Naive thymus-derived CD4-positive, alpha-beta T cell (primary cell): ENCODE measurements at regions not wholly inside any gene's neighbourhood (a gene's known extent, or its start where the extent isn't known, plus 50 kb on each side); places are given as distances from the start of the nearest gene placed in this dataset.
"Not testable (repeated sequence)": the region's sequence is repeated elsewhere in the genome, so short reads cannot be mapped to it uniquely, and the experiment has no call there.

ENCODE experiments used
- ATAC-seq: fragments of 150-1000 bp; cut with Tn5 transposase; 2 replicates; pipeline ENCODE4 v1.10.0; 2021; ENCODE audit warnings: mild to moderate bottlenecking, moderate library complexity
- CTCF ChIA-PET: fragments of 350-600 bp; sonication (Branson Sonifier 250); formaldehyde crosslinking; loops from one replicate; lab custom pipeline; 2021; ENCODE audit warnings: antibody characterized with exemption; lab: Charles Lee
- POLR2A ChIA-PET: fragments of 350-600 bp; sonication (Branson Sonifier 250); formaldehyde crosslinking; loops from one replicate; lab custom pipeline; 2021; ENCODE audit warnings: antibody characterized with exemption, inconsistent platforms; lab: Charles Lee
- DNase-seq, 9 donors: peaks; one replicate each; pipeline versions ENCODE4 v3.0.0 to v3.0.0-alpha.2; 2020 to 2022; ENCODE audit warnings: mixed read lengths in 1 of 9
- H3K27ac ChIP-seq: one replicate; pipeline ENCODE4 v1.7.0; 2013; ENCODE audit warnings: mild to moderate bottlenecking, low read depth, low read length, moderate library complexity
- H3K27me3 ChIP-seq, 2 donors: one replicate each; pipeline ENCODE4 v1.7.0; 2013; ENCODE audit warnings: low read length in 2 of 2, mild to moderate bottlenecking in 2 of 2, moderate library complexity in 2 of 2; ENCODE audit not compliant: control insufficient read depth in 2 of 2, insufficient read depth in 2 of 2
- H3K36me3 ChIP-seq, 3 experiments: 1 replicate in 2 of 3; 2 replicates in 1 of 3; pipeline ENCODE4 v1.7.0; 2013; ENCODE audit warnings: low read length in 3 of 3, mild to moderate bottlenecking in 3 of 3, moderate library complexity in 1 of 3; ENCODE audit not compliant: insufficient read depth in 3 of 3, control insufficient read depth in 2 of 3
- H3K4me1 ChIP-seq, 2 donors: one replicate each; pipeline ENCODE4 v1.7.0; 2013; ENCODE audit warnings: low read length in 2 of 2, mild to moderate bottlenecking in 2 of 2, moderate library complexity in 1 of 2; ENCODE audit not compliant: control insufficient read depth in 2 of 2, insufficient read depth in 2 of 2
- H3K4me3 ChIP-seq: 2 replicates; pipeline ENCODE4 v1.7.0; 2013; ENCODE audit warnings: mild to moderate bottlenecking, low read length
- H3K9me3 ChIP-seq, 3 experiments: 1 replicate in 2 of 3; 2 replicates in 1 of 3; pipeline ENCODE4 v1.7.0; 2013; ENCODE audit warnings: low read length in 3 of 3; ENCODE audit not compliant: control insufficient read depth in 2 of 3
- H3K27ac Mint-ChIP-seq, 9 donors: one replicate each; pipeline ENCODE4 v1.8.0; 2020 to 2022; ENCODE audit warnings: mixed read lengths in 9 of 9, mild to moderate bottlenecking in 8 of 9, moderate library complexity in 5 of 9, inconsistent platforms in 2 of 9
- H3K27me3 Mint-ChIP-seq, 5 donors: one replicate each; pipeline ENCODE4 v1.8.0; 2021 to 2022; ENCODE audit warnings: mixed read lengths in 5 of 5, mild to moderate bottlenecking in 1 of 5
- H3K36me3 Mint-ChIP-seq, 5 donors: one replicate each; pipeline ENCODE4 v1.8.0; 2020 to 2022; ENCODE audit warnings: mixed read lengths in 5 of 5, mild to moderate bottlenecking in 3 of 5, inconsistent platforms in 1 of 5
- H3K4me1 Mint-ChIP-seq, 7 donors: one replicate each; pipeline ENCODE4 v1.8.0; 2020 to 2022; ENCODE audit warnings: mixed read lengths in 7 of 7, mild to moderate bottlenecking in 3 of 7, inconsistent platforms in 1 of 7
- H3K4me3 Mint-ChIP-seq, 10 donors: one replicate each; pipeline ENCODE4 v1.8.0; 2020 to 2022; ENCODE audit warnings: mild to moderate bottlenecking in 10 of 10, mixed read lengths in 10 of 10, moderate library complexity in 6 of 10, inconsistent platforms in 2 of 10
- H3K9me3 Mint-ChIP-seq, 11 donors: one replicate each; pipeline ENCODE4 v1.8.0; 2020 to 2022; ENCODE audit warnings: mixed read lengths in 11 of 11, mild to moderate bottlenecking in 4 of 11, inconsistent platforms in 1 of 11, moderate library complexity in 1 of 11
- intact Hi-C, 2 donors: fragments of 100-400 bp; cut with micrococcal nuclease; formaldehyde crosslinking; loops; one replicate each; pipeline ENCODE4 v1.15.1; 2023

- CTCF ChIA-PET = no interaction called here
- Mint-ChIP-seq H3K9me3 (no peaks in the 10 kb centered on the region), H3K27ac (no peak overlapping the region), H3K27me3 (peaks cover 0 to 17% (median 3%) of the 10 kb centered on the region in 5 donors), H3K36me3 (no peaks in the 10 kb centered on the region), H3K4me3 (no peak overlapping the region), H3K4me1 (no peaks in the 10 kb centered on the region)
- Histone ChIP-seq H3K36me3 (no peaks in the 10 kb centered on the region), H3K27ac (no peak overlapping the region), H3K27me3 (no peaks in the 10 kb centered on the region), H3K9me3 (no peaks in the 10 kb centered on the region), H3K4me1 (no peaks in the 10 kb centered on the region), H3K4me3 (no peak overlapping the region)
- intact Hi-C loops = no loop called here
- DNase-seq = no peak
- POLR2A ChIA-PET = no interaction called here
- no peak for ATAC-seq
Observed at GRCh38 chr3:193165431-193166120, 75.4 kb upstream of the PLAAT1 start.

- H3K4me1 ChIP-seq = no peaks in the 10 kb centered on the region
- CTCF ChIA-PET = no interaction called here
- no peak for ATAC-seq
- H3K27ac ChIP-seq = no peak overlapping the region
- H3K36me3 ChIP-seq = no peaks in the 10 kb centered on the region
- peaks cover 0 to 2% (median 0%) of the 10 kb centered on the region in 11 donors for H3K9me3 Mint-ChIP-seq
- H3K4me1 Mint-ChIP-seq = no peaks in the 10 kb centered on the region
- no peaks in the 10 kb centered on the region for H3K9me3 ChIP-seq
- H3K27me3 ChIP-seq = no peaks in the 10 kb centered on the region
- H3K27me3 Mint-ChIP-seq = peaks cover 0 to 23% (median 0%) of the 10 kb centered on the region in 5 donors
- no peak overlapping the region for H3K27ac Mint-ChIP-seq
- no peaks in the 10 kb centered on the region for H3K36me3 Mint-ChIP-seq
- POLR2A ChIA-PET = no interaction called here
- intact Hi-C loops = no loop called here
- no peak for DNase-seq
- no peak overlapping the region for H3K4me3 ChIP-seq
- H3K4me3 Mint-ChIP-seq = no peak overlapping the region
Observed at GRCh38 chr3:193168931-193169330, 72.1 kb upstream of the PLAAT1 start.

- H3K27me3 Mint-ChIP-seq = peaks cover 2 to 17% (median 8%) of the 10 kb centered on the region in 5 donors
- peaks cover 0 to 2% (median 0%) of the 10 kb centered on the region in 11 donors for H3K9me3 Mint-ChIP-seq
- no peak overlapping the region for H3K4me3 ChIP-seq
- no peak overlapping the region for H3K27ac ChIP-seq
- ATAC-seq (no peak), DNase-seq (no peak)
- H3K36me3 ChIP-seq = no peaks in the 10 kb centered on the region
- no peaks in the 10 kb centered on the region for H3K36me3 Mint-ChIP-seq
- H3K27me3 ChIP-seq = no peaks in the 10 kb centered on the region
- H3K27ac Mint-ChIP-seq = no peak overlapping the region
- intact Hi-C loops = no loop called here
- H3K4me1 Mint-ChIP-seq = no peaks in the 10 kb centered on the region
- no peak overlapping the region for H3K4me3 Mint-ChIP-seq
- H3K4me1 ChIP-seq = no peaks in the 10 kb centered on the region
- H3K9me3 ChIP-seq = no peaks in the 10 kb centered on the region
- CTCF ChIA-PET = no interaction called here
- POLR2A ChIA-PET = no interaction called here
Observed at GRCh38 chr3:193174140-193174539, 66.9 kb upstream of the PLAAT1 start.

- intact Hi-C loops, H3K4me1 Mint-ChIP-seq, ATAC-seq, H3K27ac ChIP-seq, H3K27me3 ChIP-seq, H3K27ac Mint-ChIP-seq, DNase-seq, H3K4me1 ChIP-seq, CTCF ChIA-PET, H3K4me3 ChIP-seq, H3K36me3 Mint-ChIP-seq, POLR2A ChIA-PET, H3K4me3 Mint-ChIP-seq, H3K36me3 ChIP-seq, H3K9me3 ChIP-seq: not testable (repeated sequence)
- Mint-ChIP-seq H3K9me3 (peaks cover 0 to 13% (median 1%) of the 10 kb centered on the region in 11 donors), H3K27me3 (peaks cover 2 to 13% (median 9%) of the 10 kb centered on the region in 5 donors)
Observed at GRCh38 chr3:193179332-193180012, 61.5 kb upstream of the PLAAT1 start.

- no peaks in the 10 kb centered on the region for H3K9me3 ChIP-seq
- Mint-ChIP-seq H3K27ac (no peak overlapping the region), H3K4me3 (no peak overlapping the region), H3K4me1 (no peaks in the 10 kb centered on the region), H3K9me3 (peaks cover 0 to 9% (median 1%) of the 10 kb centered on the region in 11 donors), H3K36me3 (no peaks in the 10 kb centered on the region), H3K27me3 (peaks cover 0 to 7% (median 0%) of the 10 kb centered on the region in 5 donors)
- POLR2A ChIA-PET = no interaction called here
- no peak overlapping the region for H3K27ac ChIP-seq
- H3K27me3 ChIP-seq = no peaks in the 10 kb centered on the region
- no peaks in the 10 kb centered on the region for H3K36me3 ChIP-seq
- intact Hi-C loops = no loop called here
- DNase-seq (no peak), ATAC-seq (no peak)
- no peak overlapping the region for H3K4me3 ChIP-seq
- CTCF ChIA-PET = no interaction called here
- no peaks in the 10 kb centered on the region for H3K4me1 ChIP-seq
Observed at GRCh38 chr3:193187070-193187722, 53.8 kb upstream of the PLAAT1 start.

- H3K9me3 Mint-ChIP-seq = peaks cover 0 to 2% (median 0%) of the 10 kb centered on the region in 11 donors
- Histone ChIP-seq H3K4me1 (no peaks in the 10 kb centered on the region), H3K9me3 (no peaks in the 10 kb centered on the region), H3K36me3 (no peaks in the 10 kb centered on the region), H3K4me3 (no peak overlapping the region), H3K27me3 (no peaks in the 10 kb centered on the region), H3K27ac (no peak overlapping the region)
- POLR2A ChIA-PET = no interaction called here
- no peak overlapping the region for H3K4me3 Mint-ChIP-seq
- H3K27me3 Mint-ChIP-seq = peaks cover 0 to 12% (median 0%) of the 10 kb centered on the region in 5 donors
- ATAC-seq = no peak
- H3K27ac Mint-ChIP-seq = no peak overlapping the region
- DNase-seq = no peak
- intact Hi-C loops = loop anchor here in 1 of 2 donors (10.0 kb wide), 1 partner anchor 385 kb away; no protein-coding TSS in a partner anchor
- H3K4me1 Mint-ChIP-seq = no peaks in the 10 kb centered on the region
- CTCF ChIA-PET = no interaction called here
- no peaks in the 10 kb centered on the region for H3K36me3 Mint-ChIP-seq
Observed at GRCh38 chr3:193190146-193190786, 50.8 kb upstream of the PLAAT1 start.
